Activated gamma-delta T cell (primary cell): ENCODE measurements at regions not wholly inside any gene's neighbourhood (a gene's known extent, or its start where the extent isn't known, plus 50 kb on each side); places are given as distances from the start of the nearest gene placed in this dataset.

Experiments
- DNase-seq: peaks from one replicate; lab custom pipeline; 2025; lab: John Stamatoyannopoulos, UW

DNA sequence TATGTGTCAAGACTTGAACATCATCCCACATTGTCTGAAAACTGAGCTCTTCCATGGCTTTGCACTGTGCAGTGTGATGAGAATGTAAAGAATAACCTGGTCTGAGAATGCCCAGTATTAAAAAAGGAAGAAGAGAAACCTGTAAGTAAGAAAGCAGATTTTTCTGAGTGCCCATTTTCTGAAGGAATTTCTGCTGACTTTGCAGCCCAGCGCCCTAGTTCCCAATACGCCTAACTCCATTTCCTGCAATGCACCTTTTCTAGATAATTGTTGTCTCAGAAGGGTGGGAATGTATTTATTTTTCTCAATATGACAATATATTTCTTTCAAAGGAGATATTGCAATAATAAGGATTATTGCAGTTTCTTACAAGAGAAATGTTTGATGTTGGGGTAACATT, 231.5 kb downstream of the HAO1 start:
- DNase-seq, result no peak

DNA sequence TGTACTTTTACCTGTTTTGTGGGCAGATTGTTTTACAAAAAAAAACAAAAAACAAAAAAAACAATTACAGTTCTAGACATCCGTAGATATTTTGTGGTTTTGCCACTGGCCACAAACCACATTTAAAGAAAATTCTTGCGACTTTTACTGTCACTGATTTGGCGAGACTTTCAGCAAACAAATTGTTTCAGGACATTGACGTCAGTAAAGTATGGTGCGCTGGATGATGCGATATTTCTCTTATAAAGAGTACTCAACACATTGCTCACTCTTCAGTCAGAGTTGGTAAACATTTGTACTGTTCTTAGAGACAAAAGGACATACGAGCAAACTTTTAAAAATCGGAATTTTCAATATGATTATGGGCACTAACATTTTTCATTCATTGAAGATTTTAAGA, 229.8 kb downstream of the HAO1 start:
- DNase-seq, result no peak

DNA sequence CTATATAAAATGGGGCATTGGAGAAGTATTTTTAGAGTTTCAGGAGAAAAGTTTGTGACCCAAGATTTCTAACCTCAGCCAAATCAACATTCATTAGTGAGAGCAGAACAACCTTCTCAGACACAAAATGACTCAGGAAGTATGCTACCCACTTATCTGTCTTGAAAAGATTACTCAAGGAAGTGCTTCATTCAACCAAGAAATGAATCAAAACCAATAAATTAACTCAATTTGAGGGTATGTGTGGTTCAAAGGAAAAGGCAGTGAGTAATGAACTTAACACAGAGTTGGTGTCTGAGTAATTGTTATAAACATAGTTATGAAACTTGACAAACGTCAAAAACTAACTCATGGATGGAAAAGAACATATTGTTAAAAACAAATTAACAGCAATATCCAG, 227.6 kb downstream of the HAO1 start:
- DNase-seq, result no peak

DNA sequence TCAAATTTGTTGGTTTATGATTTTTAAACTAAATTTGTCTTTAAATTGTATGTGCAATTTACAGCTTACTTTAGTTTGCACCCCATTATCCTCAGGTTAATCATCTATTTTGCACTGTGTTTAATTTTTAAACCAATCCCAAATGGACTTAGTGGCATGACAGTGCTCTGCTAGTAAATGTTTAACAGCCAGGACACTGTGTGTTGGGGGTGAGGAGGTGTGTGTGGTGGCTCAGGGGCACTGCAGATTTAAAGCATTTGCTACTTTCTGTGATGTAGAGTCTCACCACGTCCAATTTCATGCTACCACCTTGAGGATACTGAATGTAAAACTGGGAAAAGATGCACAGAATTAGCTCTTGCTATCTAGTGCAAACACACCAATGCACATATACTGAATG, 225.7 kb downstream of the HAO1 start:
- DNase-seq, result no peak

DNA sequence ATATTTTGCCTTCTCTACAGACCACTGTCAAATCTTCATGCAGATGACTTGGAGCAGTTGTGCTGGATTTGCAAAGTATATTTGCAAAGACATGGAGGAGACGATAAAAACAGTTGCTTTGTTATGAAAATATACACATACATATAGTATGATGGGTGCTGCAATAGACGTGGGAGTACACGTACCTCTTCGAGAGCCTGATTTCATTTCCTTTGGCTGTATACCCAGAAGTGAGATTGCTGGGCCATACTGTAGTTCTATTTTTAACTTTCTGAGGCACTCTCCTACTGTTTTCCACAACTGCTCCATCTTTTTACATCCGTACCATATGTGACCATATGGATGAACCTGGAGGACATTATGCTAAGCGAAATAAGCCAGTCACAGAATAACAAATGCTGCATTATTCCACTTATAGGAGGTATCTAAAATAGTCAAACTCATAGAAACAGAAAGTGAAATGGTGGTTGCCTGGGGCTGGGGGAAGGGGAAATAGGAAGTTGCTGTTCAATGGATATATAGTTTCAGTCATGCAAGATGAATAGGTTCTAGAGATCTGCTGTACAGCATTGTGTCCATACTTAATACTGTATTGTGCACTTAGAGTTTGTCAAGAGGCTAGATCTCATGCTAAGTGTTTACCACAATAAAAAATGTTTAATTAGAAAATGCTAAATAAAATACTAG, 223.8 kb downstream of the HAO1 start:
- no peak for DNase-seq

DNA sequence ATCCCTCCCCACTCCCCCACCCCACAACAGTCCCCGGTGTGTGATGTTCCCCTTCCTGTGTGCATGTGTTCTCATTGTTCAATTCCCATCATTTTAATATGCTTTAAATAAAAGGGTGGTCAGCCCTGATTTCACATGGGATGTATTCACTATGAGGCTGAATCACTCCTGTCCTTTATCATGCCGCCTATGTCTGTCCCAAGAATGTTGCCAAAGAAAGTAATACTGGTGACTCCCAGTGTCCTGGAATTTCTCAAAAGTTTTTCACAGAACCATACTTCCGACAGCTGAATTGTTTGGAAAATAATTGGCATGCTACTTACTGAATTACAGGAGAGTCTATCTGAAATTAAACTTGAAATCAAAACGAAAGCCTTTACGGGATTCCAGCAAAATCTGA, 217.7 kb downstream of the HAO1 start:
- no peak for DNase-seq

DNA sequence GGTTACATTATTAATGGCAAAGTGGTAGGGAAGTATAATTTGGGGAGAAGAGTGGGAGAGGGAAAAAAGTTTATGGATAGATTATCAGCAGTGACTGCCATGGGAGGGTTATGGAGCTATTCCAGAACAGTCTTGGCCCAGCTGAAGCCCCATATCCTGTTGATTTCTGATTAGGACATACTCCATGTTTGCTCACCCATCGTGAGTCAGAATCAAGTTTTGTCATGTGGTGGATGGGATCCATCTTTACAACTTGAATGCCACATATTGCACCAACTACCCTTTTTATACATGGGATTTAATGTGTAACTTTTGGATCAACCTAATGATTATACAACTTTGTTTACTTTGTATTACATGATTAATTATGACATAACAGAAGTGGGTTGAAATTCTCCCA, 217.0 kb downstream of the HAO1 start:
- DNase-seq, result no peak

DNA sequence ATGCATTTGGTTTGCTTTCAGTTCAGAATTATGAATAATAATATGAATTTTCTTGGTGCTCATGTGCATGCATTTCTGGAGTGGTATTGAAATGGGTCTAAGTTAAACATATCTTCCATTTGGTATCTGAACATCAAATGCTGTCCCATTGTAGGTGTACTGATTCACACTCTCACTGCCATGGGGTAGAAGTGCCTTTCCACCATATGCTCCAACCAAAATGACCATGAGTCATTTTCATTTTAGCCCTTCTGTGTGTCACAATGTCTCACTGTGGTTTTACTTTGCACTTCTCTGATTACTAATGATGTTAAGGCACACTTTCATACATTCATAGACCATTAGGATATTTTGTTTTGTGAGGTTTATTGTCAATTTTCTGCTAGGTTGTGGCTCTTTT, 211.9 kb downstream of the HAO1 start:
- no peak for DNase-seq

DNA sequence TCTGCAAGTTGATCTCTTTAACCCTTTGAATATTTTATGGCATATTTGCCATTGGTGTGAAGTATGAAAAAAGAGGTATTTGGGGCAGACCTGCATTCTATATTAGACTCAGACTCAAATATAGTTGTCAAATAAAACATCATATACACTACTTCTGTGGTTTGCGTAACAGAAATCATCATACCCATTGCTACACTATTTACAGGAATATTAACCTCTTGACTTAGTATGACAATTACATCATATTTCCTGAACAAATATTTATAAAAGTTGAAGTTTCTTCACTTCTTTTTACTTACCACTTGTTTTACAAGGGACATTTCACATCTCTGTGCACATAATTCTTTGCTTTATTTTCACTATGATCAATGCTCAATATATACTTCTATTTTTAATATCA, 206.0 kb downstream of the HAO1 start:
- no peak for DNase-seq

DNA sequence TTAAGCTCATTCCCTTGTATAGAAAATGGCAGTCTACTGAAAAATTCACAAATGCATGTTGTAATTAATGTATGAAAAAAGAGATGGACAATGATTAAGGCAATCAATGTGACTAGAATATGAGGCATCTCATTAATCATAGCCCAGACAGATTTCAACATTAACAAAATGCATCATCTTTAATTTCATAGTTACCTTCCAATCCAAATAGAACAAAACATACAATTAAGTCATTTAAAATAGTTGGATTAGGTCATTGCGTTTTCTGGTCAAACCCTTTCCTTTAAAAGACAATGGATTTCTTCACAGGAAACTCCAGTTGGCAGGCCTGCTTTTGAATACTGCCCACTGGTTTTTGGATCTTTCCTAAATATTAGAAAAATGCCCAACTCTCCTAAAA, 203.9 kb downstream of the HAO1 start:
- DNase-seq, result no peak

DNA sequence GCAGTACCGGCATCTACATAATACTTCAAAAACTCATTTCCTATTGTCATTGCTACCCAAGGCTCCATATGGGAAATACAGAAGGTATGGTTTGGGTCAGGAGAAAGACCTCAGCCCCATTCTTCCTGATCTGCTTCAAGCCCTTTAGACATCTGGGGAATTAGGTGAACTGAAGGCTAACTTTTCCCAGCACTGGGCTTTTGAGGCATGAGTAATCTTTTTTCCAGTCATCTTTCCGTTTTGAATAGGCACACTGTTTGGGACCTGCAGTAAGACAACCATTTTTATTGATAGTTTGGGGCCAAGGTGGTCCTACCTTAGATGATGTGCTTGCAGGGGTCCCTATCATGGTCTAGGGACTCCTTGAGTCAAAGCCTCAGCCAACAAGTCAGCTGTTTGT, 198.4 kb downstream of the HAO1 start:
- no peak for DNase-seq

DNA sequence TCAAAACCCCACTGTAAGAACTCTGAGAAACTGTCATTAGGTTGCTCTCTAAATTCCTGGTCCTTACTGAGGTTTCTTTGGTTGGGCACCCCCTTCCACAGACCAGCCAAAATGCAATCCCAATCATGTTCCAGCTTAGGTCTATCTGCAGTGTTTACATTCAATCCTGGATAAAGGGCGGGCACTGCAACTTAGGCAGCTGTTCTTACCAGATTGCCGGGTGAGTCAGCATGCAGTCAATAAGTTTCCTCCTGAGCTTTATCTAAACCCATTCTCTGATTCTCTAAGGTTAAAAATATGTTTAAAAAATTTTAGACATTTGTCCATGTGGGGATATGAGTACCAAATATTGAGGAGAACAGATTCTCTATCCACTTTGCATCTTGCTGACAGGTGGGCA, 197.8 kb downstream of the HAO1 start:
- DNase-seq, result no peak

DNA sequence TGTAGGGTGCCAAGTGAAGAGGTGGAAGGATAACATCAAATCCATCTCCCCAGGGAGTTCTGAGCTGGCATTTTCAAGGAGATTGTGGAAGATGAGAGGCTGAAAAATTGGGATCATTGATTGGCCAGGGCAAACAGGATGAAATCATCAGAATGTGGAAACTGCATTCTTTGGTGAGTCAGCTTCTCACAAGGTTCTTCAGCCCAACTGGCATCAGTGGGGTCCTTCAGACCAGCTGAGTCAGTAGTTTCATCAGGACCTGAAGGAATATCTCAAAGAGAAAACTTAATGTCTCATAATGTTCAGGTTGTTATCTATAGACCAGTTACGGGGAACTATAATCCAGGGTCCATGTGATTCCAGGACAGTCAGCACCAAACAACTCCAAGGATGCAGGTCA, 195.8 kb downstream of the HAO1 start:
- DNase-seq, result no peak

DNA sequence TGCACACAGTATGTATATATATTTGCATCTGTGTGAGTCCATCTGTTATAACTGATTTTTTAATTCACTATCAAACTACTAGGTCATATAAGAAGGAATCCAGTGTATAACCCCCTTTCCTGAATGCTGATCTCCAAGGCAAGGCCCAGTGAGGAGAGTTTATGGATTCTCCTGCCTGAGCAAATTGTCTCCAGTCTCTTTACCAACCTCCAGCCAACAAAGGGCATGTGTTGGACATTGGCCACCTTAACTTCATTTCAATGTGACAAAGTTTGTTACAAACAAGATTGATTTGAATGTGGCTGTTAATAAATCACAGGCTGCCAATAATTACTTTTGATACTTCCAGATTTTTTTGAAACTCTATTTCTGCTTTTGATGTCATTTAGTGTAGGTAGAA, 191.6 kb downstream of the HAO1 start:
- DNase-seq, result no peak

DNA sequence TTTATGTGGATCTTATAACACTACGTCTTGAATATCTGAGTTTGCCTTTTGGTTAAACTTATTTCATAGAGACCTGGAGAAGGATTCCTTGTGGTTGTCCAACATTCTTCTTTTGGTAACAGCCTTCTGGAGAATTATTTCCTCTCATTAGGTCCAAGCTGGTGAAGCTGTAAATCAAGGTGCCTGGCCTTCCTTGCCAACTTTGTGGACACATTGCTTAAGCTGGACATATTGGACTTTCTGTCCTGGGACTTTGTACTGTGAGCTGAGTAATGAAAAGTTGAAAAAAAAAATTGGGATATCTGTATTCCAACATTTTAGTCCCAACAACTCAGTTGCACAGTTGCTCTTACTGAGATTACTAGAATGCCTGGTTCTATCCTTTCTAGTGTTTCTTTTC, 186.2 kb downstream of the HAO1 start:
- no peak for DNase-seq

DNA sequence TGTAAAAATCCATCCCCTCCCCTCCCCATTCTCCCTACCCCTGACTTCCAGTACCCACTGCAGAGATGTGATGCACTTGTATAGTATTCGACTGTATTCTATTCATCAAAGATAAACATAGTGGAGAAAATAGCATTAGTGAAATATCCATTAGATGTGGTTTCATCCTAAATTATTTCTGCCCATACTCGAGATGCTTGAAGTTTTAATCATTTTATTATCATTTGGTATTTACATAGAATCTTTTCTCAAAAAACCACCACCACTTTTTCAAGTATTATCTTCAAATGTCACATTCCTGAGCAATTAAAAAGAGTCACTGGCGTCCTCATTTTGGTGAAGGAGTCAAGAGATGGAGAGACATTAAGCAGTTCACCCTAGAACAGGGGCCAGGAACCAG, 181.9 kb downstream of the HAO1 start:
- DNase-seq, result no peak

DNA sequence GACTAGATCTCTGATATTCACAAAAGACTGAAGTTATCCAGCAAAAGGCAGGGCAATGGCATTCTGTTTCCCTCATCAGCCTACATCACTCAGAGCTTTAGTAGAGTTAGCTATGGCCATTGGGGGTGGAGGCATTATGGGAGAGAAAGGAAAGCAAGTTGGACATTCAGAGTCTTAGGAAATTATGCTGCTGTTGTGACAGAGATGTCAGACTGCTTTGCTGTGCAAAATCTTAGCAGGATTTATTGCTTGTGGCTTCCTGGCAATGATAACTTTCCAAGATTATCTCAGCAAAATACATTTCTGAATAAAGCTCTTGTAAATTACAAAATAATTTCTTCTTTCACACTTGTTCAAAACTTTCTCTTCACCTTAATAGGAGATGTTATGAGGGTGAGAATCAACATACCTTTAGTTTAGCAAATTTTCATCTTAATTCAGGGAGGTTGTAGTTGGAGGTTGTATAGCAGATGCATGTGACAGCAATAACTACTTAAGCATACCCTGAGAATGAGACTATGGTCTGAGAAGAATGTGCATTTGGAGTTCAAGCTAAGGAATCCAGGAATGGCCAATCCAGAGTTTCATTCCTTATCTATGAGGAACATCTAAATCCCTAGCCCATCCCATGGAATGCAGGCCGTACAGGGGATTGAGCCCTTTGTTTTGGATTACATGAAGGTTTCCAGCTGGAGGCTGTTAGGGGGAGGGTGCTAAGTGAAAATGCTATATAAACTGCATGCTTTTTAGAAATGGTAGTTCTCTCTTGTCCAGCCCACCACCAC, 179.8 kb downstream of the HAO1 start:
- DNase-seq, result no peak

DNA sequence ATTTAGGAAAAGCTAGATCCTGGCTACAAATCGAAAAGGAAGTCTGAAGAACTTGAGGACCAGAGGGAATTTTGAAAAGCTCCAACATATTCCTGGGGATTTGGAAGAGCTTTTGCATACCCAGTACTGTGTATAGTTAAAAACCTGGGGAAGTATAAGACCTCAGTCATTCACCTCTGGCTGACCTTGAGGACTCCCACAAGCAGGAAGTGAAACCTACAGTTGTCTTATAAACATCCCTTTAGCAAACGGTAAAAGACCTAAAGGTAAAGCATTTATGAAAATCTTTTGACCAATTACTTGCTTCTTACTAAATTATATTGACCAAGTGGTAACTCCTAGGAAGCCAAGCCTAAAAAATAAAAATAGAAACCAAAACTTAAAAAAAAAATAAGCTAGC, 175.0 kb downstream of the HAO1 start:
- DNase-seq, result no peak

DNA sequence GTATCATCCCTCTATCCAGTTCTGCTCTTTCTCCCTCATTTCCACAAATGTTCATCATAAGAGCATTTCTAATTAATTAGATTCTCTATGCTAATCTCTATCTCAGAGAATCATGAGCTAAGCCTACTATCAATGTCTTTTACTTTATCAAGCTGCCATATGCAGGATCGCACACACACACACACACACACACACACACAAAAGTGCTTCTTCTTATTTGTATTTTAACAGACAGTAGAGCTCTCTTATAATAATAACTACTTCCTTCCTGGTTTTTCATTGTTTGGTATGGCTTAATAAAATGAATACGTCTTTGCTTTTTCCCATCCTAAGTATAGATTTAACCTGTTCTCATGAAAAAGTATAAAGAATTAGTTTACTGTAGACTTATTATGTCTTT, 170.2 kb downstream of the HAO1 start:
- DNase-seq, result no peak

DNA sequence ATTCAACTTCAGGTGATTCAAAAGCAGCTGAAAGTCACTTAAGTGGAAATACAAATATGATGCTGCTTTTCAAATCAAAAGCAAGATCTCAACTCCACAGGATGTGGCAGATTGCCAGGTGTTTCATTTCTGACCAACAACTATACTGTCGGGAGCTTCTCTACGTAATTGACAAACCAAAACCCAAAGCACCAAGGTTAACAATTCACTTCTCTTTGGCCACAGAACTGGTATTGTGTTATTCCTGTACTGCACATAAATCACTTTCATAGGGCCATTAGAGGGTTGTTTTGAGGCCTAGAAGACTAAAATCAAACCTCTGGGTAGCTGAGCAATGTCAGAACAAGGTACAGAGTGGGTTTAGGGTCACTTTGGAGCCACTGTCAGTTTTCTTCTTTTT, 169.7 kb downstream of the HAO1 start:
- no peak for DNase-seq

DNA sequence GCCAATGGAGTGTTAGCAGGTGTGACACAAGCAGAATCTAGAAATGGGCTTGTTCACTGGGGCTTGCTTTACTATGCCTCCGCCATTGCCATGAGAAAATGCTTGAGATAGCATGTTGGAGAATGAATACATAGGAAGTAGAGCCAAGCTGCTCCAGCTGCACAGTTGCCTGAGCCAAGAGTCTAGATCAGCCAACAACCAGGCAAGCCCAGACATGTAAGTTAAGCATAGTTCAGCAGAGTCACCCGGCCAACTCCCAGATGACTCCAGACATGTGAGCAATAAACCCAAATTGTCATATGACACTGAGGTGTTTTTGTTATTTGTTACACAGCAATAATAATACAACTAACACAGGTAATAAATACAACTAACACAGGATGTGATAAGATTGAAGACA, 167.9 kb downstream of the HAO1 start:
- no peak for DNase-seq

DNA sequence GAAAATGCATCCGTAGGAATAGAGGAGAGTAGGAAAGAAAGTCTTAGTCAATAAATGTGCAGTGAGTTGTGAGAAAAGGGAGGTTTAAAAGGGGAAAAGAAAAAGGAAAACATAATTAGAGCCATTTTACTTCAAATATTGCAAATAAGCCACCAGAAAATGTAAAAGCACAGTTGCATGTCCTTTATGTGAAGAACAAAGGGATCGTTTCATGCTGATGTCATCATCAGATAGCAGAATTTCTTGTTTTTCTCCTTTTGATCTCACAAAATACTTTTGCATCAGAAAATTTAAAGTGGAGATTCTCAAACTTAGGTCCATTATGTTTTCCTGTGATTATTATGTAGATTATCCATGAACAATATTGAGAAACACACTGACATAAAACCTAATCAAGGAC, 166.7 kb downstream of the HAO1 start:
- no peak for DNase-seq

DNA sequence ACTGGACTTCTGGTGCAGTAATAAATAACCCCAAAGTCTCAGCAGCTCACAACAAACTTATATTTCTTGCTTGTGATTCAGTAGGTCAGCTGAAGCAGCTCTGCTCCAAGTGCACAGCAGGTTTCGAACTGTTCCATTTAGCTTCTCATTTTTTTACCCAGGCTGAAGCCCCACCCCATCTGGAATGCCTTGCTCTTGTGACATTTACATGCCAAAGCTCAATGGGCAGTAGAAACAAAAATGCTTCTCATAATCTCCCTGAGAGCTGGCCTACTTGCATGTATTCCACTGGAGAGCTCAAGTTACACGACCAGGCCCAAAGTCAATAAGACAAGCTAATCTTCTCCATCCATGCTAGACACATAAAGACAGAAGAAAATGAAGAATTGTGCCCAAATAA, 165.2 kb downstream of the HAO1 start:
- DNase-seq, result no peak

DNA sequence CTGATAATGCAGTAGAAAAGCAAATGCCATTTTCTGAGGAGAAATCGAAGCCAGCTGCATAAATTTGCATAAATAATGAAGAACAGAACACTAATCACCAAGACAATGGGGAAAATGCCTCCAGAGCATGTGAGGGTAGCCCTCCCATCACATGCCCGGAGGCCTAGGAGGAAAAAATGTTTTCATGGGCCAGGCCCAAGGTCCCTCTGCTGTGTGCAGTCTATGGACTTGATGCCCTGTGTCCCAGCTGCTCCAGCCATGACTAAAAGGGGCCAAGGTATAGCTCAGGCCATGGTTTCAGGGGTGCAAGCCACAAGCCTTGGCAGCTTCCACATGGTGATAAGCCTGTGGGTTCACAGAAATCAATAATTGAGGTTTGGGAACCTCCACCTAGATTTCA, 164.1 kb downstream of the HAO1 start:
- DNase-seq, result no peak
